ENCODE measurements at regions not wholly inside any gene's neighbourhood (a gene's known extent, or its start where the extent isn't known, plus 50 kb on each side); places are given as distances from the start of the nearest gene placed in this dataset.

- Histone ChIP-seq H3K27me3 (ENCODE audit: insufficient read depth, low read length) (no peaks in the 10 kb centered on the region), H3K9me3 (ENCODE audit: low read length) (no peaks in the 10 kb centered on the region), H3K4me1 (ENCODE audit: insufficient read depth, low read length, severe bottlenecking) (no peaks in the 10 kb centered on the region), H4K20me1 (ENCODE audit: insufficient read depth, low read length) (no peaks in the 10 kb centered on the region), H3F3A (ENCODE audit: insufficient read depth, low read length) (no peaks in the 10 kb centered on the region), H3K36me3 (ENCODE audit: insufficient read depth, low read length) (no peaks in the 10 kb centered on the region), H3K4me3 (ENCODE audit: low read depth, low read length, poor library complexity, severe bottlenecking) (no peak overlapping the region), H3K4me2 (ENCODE audit: low read length) (no peak overlapping the region), H3K79me2 (ENCODE audit: insufficient read depth, low read length) (no peaks in the 10 kb centered on the region), H3K9ac (ENCODE audit: low read length) (no peak overlapping the region), H3K9me2 (ENCODE audit: low read depth, low read length) (no peaks in the 10 kb centered on the region), H3K27ac (ENCODE audit: low read depth, low read length, poor library complexity, severe bottlenecking) (no peak overlapping the region), H2AFZ (ENCODE audit: low read length) (no peak overlapping the region)
- no peak for TF ChIP-seq EZH2 (IDR thresholded peaks at IDR 0.05; ENCODE audit: borderline replicate concordance, low read length)
- no peak for TF ChIP-seq CTCF (IDR thresholded peaks at IDR 0.05; ENCODE audit: low read length)
These were observed 297.9 kb upstream of the PSMD7 start for GRCh38 chr16:73998707-73999106.

GRCh38 chr16:73997971-73998370, 298.6 kb upstream of the PSMD7 start:
- no peaks in the 10 kb centered on the region for H3K4me1 ChIP-seq (ENCODE audit: insufficient read depth, low read length, severe bottlenecking)
- no peak for TF ChIP-seq CTCF (IDR thresholded peaks at IDR 0.05; ENCODE audit: low read length)
- no peak for TF ChIP-seq EZH2 (IDR thresholded peaks at IDR 0.05; ENCODE audit: borderline replicate concordance, low read length)
- H3K79me2 ChIP-seq (ENCODE audit: insufficient read depth, low read length) = no peaks in the 10 kb centered on the region
- no peaks in the 10 kb centered on the region for H3K27me3 ChIP-seq (ENCODE audit: insufficient read depth, low read length)
- no peak overlapping the region for H3K4me2 ChIP-seq (ENCODE audit: low read length)
- no peak overlapping the region for H2AFZ ChIP-seq (ENCODE audit: low read length)
- no peaks in the 10 kb centered on the region for H3F3A ChIP-seq (ENCODE audit: insufficient read depth, low read length)
- no peaks in the 10 kb centered on the region for H4K20me1 ChIP-seq (ENCODE audit: insufficient read depth, low read length)
- H3K9ac ChIP-seq (ENCODE audit: low read length) = no peak overlapping the region
- H3K36me3 ChIP-seq (ENCODE audit: insufficient read depth, low read length) = no peaks in the 10 kb centered on the region
- H3K9me3 ChIP-seq (ENCODE audit: low read length) = no peaks in the 10 kb centered on the region
- no peaks in the 10 kb centered on the region for H3K9me2 ChIP-seq (ENCODE audit: low read depth, low read length)
- no peak overlapping the region for H3K4me3 ChIP-seq (ENCODE audit: low read depth, low read length, poor library complexity, severe bottlenecking)
- no peak overlapping the region for H3K27ac ChIP-seq (ENCODE audit: low read depth, low read length, poor library complexity, severe bottlenecking)

- TF ChIP-seq CTCF (IDR thresholded peaks at IDR 0.05; ENCODE audit: low read length) (no peak), EZH2 (IDR thresholded peaks at IDR 0.05; ENCODE audit: borderline replicate concordance, low read length) (no peak)
These were observed 299.3 kb upstream of the PSMD7 start for GRCh38 chr16:73997340-73997711.

More at GRCh38 chr16:73997340-73997711, 299.3 kb upstream of the PSMD7 start:
- H3K27me3 ChIP-seq (ENCODE audit: insufficient read depth, low read length) = no peaks in the 10 kb centered on the region
- H3K27ac ChIP-seq (ENCODE audit: low read depth, low read length, poor library complexity, severe bottlenecking) = no peak overlapping the region
- no peak overlapping the region for H3K4me2 ChIP-seq (ENCODE audit: low read length)
- H2AFZ ChIP-seq (ENCODE audit: low read length) = no peak overlapping the region
- no peaks in the 10 kb centered on the region for H3K9me3 ChIP-seq (ENCODE audit: low read length)
- no peaks in the 10 kb centered on the region for H3K79me2 ChIP-seq (ENCODE audit: insufficient read depth, low read length)
- H3F3A ChIP-seq (ENCODE audit: insufficient read depth, low read length) = no peaks in the 10 kb centered on the region
- no peak overlapping the region for H3K9ac ChIP-seq (ENCODE audit: low read length)
- H3K4me3 ChIP-seq (ENCODE audit: low read depth, low read length, poor library complexity, severe bottlenecking) = no peak overlapping the region
- no peaks in the 10 kb centered on the region for H4K20me1 ChIP-seq (ENCODE audit: insufficient read depth, low read length)
- no peaks in the 10 kb centered on the region for H3K36me3 ChIP-seq (ENCODE audit: insufficient read depth, low read length)
- no peaks in the 10 kb centered on the region for H3K4me1 ChIP-seq (ENCODE audit: insufficient read depth, low read length, severe bottlenecking)
- H3K9me2 ChIP-seq (ENCODE audit: low read depth, low read length) = no peaks in the 10 kb centered on the region
